DOHH2 (cell line): ENCODE measurements at regions not wholly inside any gene's neighbourhood (a gene's known extent, or its start where the extent isn't known, plus 50 kb on each side); places are given as distances from the start of the nearest gene placed in this dataset.

Experiments used
- CTCF ChIP-seq: fragments of 200-600 bp; sonication (generic); IDR thresholded peaks from one replicate; pipeline ENCODE4 v1.5.1; 2014; ENCODE audit warnings: antibody characterized with exemption, mild to moderate bottlenecking, low read depth, low read length; ENCODE audit not compliant: poor library complexity, severe bottlenecking
- EZH2phosphoT487 ChIP-seq: fragments of 200-600 bp; sonication (generic); IDR thresholded peaks from 2 replicates; pipeline ENCODE4 v1.6.1; 2017; ENCODE audit warnings: borderline replicate concordance, mild to moderate bottlenecking, antibody characterized with exemption, low read length, moderate library complexity, mixed read lengths

- TF ChIP-seq CTCF = no peak
- no peak for TF ChIP-seq EZH2phosphoT487
Observed at GRCh38 chr9:104276709-104277245, 182.7 kb downstream of the SMC2 start.
